ENCODE measurements at regions not wholly inside any gene's neighbourhood (a gene's known extent, or its start where the extent isn't known, plus 50 kb on each side); places are given as distances from the start of the nearest gene placed in this dataset.

DNA sequence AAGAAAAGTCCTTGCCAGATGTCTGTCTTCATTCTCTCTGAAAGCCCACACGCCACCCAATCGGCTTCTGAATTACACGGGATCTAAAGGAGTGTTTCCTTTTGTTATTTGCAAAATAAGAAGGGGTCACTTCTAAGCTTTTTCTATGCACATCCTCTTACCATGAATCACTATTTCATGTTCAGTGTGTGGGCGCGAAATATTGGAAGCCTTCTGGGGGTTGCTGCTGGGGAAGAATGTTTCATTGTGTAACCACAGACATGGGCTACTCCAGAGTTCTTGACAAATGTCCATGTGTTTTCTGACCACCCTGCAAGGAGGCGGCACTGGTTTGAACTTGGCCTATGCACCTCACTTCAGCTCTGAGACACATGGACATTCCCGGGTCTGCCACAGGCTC, 133.6 kb upstream of the APCDD1 start:
- no peak overlapping the region for H3K27ac ChIP-seq
- DNase-seq (ENCODE audit: low spot score): no peak
- ChIA-PET CTCF (no interaction called here), POLR2A (ENCODE audit: low non-redundant PET) (no interaction called here)
- TF ChIP-seq, protein P1, sequence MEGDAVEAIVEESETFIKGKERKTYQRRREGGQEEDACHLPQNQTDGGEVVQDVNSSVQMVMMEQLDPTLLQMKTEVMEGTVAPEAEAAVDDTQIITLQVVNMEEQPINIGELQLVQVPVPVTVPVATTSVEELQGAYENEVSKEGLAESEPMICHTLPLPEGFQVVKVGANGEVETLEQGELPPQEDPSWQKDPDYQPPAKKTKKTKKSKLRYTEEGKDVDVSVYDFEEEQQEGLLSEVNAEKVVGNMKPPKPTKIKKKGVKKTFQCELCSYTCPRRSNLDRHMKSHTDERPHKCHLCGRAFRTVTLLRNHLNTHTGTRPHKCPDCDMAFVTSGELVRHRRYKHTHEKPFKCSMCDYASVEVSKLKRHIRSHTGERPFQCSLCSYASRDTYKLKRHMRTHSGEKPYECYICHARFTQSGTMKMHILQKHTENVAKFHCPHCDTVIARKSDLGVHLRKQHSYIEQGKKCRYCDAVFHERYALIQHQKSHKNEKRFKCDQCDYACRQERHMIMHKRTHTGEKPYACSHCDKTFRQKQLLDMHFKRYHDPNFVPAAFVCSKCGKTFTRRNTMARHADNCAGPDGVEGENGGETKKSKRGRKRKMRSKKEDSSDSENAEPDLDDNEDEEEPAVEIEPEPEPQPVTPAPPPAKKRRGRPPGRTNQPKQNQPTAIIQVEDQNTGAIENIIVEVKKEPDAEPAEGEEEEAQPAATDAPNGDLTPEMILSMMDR (conservative IDR thresholded peaks at IDR 0.05; ENCODE audit: low read depth): no peak

DNA sequence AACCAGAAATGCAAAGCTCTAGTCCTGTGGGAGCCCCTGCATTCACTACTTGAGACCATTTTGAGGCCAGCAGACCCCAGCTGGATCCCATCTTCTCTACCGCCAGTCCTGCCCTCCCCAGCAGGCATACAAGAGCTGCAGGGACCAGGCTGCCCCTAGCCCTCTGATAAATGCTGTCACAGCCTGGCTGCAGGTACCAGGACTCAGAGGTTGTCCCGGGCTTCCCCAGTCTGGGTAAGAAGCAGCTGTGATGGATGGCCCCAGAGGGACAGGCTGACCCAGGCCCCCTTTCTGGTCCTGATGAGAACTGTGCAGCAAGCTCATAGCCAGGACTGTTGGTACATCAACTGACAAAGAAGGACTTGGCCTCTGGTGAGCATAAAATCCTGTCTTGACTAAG, 132.9 kb upstream of the APCDD1 start:
- TF ChIP-seq, protein P1 (conservative IDR thresholded peaks at IDR 0.05; ENCODE audit: low read depth): no peak
- DNase-seq (ENCODE audit: low spot score): no peak
- POLR2A ChIA-PET (ENCODE audit: low non-redundant PET): no interaction called here
- CTCF ChIA-PET: interaction anchor here (0.6 kb wide), 2 partner anchors 27 to 214 kb away, joined by 3 to 6 read pairs; no protein-coding TSS in a partner anchor
- no peak overlapping the region for H3K27ac ChIP-seq

DNA sequence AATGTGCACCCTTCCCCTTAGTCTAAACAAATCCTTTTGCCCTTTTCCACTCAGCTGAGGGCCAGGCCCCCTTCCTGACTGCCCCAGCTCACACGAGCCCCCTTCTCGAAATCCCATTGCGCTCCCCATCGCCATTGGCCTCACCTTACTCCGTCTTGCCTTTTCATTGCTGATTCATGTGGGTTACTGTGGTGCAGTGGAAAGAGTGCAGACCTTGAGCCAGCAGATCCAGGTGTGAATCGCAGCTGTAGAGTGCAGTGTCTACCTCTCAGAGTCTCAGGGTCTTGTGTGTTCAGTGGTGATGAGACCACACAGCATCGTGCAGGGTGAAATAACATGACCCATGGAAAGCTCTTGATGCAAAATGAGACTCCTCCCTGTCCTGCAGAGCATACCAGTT, 132.4 kb upstream of the APCDD1 start:
- POLR2A ChIA-PET (ENCODE audit: low non-redundant PET): no interaction called here
- TF ChIP-seq, protein P1 (conservative IDR thresholded peaks at IDR 0.05; ENCODE audit: low read depth): no peak
- CTCF ChIA-PET: interaction anchor here (0.6 kb wide), 1 partner anchor 213 kb away, joined by 6 read pairs; no protein-coding TSS in a partner anchor
- no peak for DNase-seq (ENCODE audit: low spot score)
- H3K27ac ChIP-seq: no peak overlapping the region

DNA sequence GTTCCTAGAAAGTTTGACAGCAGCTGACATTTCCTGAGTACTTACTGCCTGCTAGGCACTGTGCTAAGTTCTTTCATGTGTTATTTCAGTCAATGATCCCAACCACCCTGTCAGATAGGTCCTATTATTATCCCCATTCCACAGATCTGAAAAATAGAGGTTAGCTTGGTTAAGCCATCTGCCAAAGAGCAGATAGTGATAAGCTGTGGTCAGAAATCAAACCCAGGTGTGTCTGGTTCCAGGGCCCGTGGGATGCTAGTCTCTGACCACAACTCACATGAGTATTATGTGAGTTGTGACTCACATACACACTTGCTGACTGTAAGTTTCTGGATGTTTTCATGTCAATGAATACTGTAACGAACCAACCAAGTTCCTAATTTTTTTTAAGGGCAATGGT, 132.0 kb upstream of the APCDD1 start:
- ChIA-PET POLR2A (ENCODE audit: low non-redundant PET) (no interaction called here), CTCF (no interaction called here)
- DNase-seq (ENCODE audit: low spot score): no peak
- TF ChIP-seq, protein P1 (conservative IDR thresholded peaks at IDR 0.05; ENCODE audit: low read depth): no peak
- H3K27ac ChIP-seq: no peak overlapping the region

DNA sequence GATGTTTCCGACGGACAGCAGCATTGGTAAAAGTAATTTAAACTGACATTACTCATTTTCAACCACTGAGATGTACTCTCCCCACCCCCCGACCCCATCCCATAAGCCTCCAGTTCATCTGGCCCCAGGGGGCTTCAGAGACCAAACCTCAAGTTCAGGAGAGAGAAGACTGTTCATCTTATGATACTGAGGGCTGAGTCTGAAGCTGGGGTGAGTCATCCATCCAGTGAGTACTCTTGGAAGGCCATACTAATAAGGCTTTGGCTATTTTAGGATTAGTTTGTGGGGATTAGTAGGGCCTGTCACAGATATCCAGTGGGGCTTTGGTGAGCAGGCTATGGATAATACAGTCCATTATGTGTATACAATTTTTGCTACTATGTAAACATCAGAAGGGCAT, 125.3 kb upstream of the APCDD1 start:
- ChIA-PET POLR2A (ENCODE audit: low non-redundant PET) (no interaction called here), CTCF (interaction anchor here (0.6 to 1.0 kb wide), 3 partner anchors 20 to 87 kb away, joined by 3 to 4 read pairs (median 3); no protein-coding TSS in a partner anchor)

DNA sequence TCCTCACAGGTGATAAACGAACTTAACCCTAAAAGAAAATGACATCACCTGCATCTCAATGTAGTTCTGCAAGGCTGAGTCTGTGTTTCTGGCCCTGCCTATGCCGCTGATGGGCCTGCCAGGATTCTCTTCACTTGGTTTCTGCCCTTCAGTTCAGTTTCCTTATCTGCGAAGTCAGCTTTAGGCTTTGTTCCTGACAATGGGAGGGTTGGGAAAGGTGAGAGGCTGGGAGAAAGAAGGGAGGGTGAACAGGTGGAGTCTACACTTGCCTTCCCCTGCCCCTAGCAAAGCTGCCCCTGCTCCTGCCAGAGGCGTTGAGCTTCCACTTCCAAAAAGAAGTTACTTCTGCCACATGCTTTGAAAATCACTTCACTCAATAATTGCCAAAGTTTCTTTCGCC, 124.0 kb upstream of the APCDD1 start:
- TF ChIP-seq, protein P1 (conservative IDR thresholded peaks at IDR 0.05; ENCODE audit: low read depth): no peak
- ChIA-PET POLR2A (ENCODE audit: low non-redundant PET) (no interaction called here), CTCF (interaction anchor here (0.6 kb wide), 1 partner anchor 185 kb away, joined by 5 read pairs; no protein-coding TSS in a partner anchor)
- H3K27ac ChIP-seq: no peak overlapping the region
- no peak for DNase-seq (ENCODE audit: low spot score)

More for the DNA sequence above, 125.3 kb upstream of the APCDD1 start:
- DNase-seq (ENCODE audit: low spot score): no peak
- no peak overlapping the region for H3K27ac ChIP-seq
- TF ChIP-seq, protein P1 (conservative IDR thresholded peaks at IDR 0.05; ENCODE audit: low read depth): no peak
